MCF 10A (cell line): ENCODE measurements at regions not wholly inside any gene's neighbourhood (a gene's known extent, or its start where the extent isn't known, plus 50 kb on each side); places are given as distances from the start of the nearest gene placed in this dataset.
A peak's percentile ranks its signal among the peaks of the same experiment; 100 is the strongest.

Experiments
- BruUV-seq: library from RNA; stranded (reverse); fragments of 400-500 nt; replicated peaks from 2 replicates; lab custom pipeline; 2021; lab: Mats Ljungman, UMichigan
- CTCF ChIA-PET: fragments of 300-600 bp; sonication (Branson Sonifier 250); formaldehyde crosslinking; extraction: SDS; loops from one replicate; lab custom pipeline; 2021; ENCODE audit warnings: antibody characterized with exemption, inconsistent platforms; lab: Yijun Ruan, JAX
- POLR2A ChIA-PET: fragments of 300-600, 350-650 bp; sonication (Branson Sonifier 250); formaldehyde crosslinking; extraction: SDS; loops from one replicate; lab custom pipeline; 2020; ENCODE audit warnings: antibody characterized with exemption, inconsistent platforms; lab: Yijun Ruan, JAX
- DNase-seq: peaks from one replicate; pipeline ENCODE4 v3.0.0-alpha.2; 2018; ENCODE audit not compliant: unreplicated experiment
- H3K27ac Mint-ChIP-seq: one replicate; pipeline ENCODE4 v1.8.0; 2022; ENCODE audit warnings: mild to moderate bottlenecking, low read depth, mixed read lengths; ENCODE audit not compliant: unreplicated experiment
- H3K27me3 Mint-ChIP-seq: one replicate; pipeline ENCODE4 v1.8.0; 2022; ENCODE audit warnings: mixed read lengths; ENCODE audit not compliant: insufficient read depth, unreplicated experiment
- H3K36me3 Mint-ChIP-seq: one replicate; pipeline ENCODE4 v1.8.0; 2022; ENCODE audit warnings: mild to moderate bottlenecking, moderate library complexity, mixed read lengths; ENCODE audit not compliant: insufficient read depth, unreplicated experiment
- H3K4me1 Mint-ChIP-seq: one replicate; pipeline ENCODE4 v1.8.0; 2022; ENCODE audit warnings: mixed read lengths; ENCODE audit not compliant: insufficient read depth, unreplicated experiment
- H3K4me3 Mint-ChIP-seq: one replicate; pipeline ENCODE4 v1.8.0; 2022; ENCODE audit warnings: mild to moderate bottlenecking, moderate library complexity, mixed read lengths; ENCODE audit not compliant: unreplicated experiment
- H3K9me3 Mint-ChIP-seq: one replicate; pipeline ENCODE4 v1.8.0; 2022; ENCODE audit warnings: mixed read lengths; ENCODE audit not compliant: unreplicated experiment
- CTCF ChIP-seq: fragments of 200-600 bp; IDR thresholded peaks from one replicate; pipeline ENCODE4 v1.8.0; 2022; ENCODE audit warnings: antibody characterized with exemption, mild to moderate bottlenecking; ENCODE audit not compliant: unreplicated experiment
- intact Hi-C: fragments of 100-400 bp; cut with micrococcal nuclease; formaldehyde crosslinking; loops from 2 replicates; pipeline ENCODE4 v1.14.1; 2022

- no peaks in the 10 kb centered on the region for H3K36me3 Mint-ChIP-seq
- CTCF ChIA-PET = interaction anchor here (1.0 kb wide), 1 partner anchor 11 kb away, joined by 3 read pairs; no protein-coding TSS in a partner anchor
Measured at GRCh38 chr9:12544700-12545099, 148.5 kb upstream of the TYRP1 start.

GRCh38 chr9:12554636-12555035, 138.5 kb upstream of the TYRP1 start:
- Mint-ChIP-seq H3K4me1 (no peaks in the 10 kb centered on the region), H3K27me3 (peaks cover 48% of the 10 kb centered on the region), H3K27ac (no peak overlapping the region), H3K4me3 (no peak overlapping the region), H3K36me3 (no peaks in the 10 kb centered on the region), H3K9me3 (no peaks in the 10 kb centered on the region)
- no TSS peak for BruUV-seq
- peak; percentile 27 for TF ChIP-seq CTCF
- peak; percentile 20 for DNase-seq
- intact Hi-C loops = loop anchor here (2.0 kb wide), 1 partner anchor 86 kb away; no protein-coding TSS in a partner anchor
- POLR2A ChIA-PET = no interaction called here
- CTCF ChIA-PET = interaction anchor here (0.6 to 1.6 kb wide), 5 partner anchors 10 to 764 kb away, joined by 3 read pairs; no protein-coding TSS in a partner anchor

More at GRCh38 chr9:12544700-12545099, 148.5 kb upstream of the TYRP1 start:
- H3K4me3 Mint-ChIP-seq = no peak overlapping the region
- DNase-seq = no peak
- no peaks in the 10 kb centered on the region for H3K4me1 Mint-ChIP-seq
- H3K9me3 Mint-ChIP-seq = no peaks in the 10 kb centered on the region
- TF ChIP-seq CTCF = no peak
- POLR2A ChIA-PET = no interaction called here
- no peak overlapping the region for H3K27ac Mint-ChIP-seq
- H3K27me3 Mint-ChIP-seq = peaks cover 100% of the 10 kb centered on the region
- intact Hi-C loops = no loop called here
- no TSS peak for BruUV-seq

- ChIA-PET POLR2A (no interaction called here), CTCF (interaction anchor here (0.7 kb wide), 1 partner anchor 50 kb away, joined by 3 read pairs; no protein-coding TSS in a partner anchor)
- TF ChIP-seq CTCF = no peak
- no peak for DNase-seq
- Mint-ChIP-seq H3K36me3 (no peaks in the 10 kb centered on the region), H3K27ac (no peak overlapping the region), H3K9me3 (no peaks in the 10 kb centered on the region), H3K27me3 (peaks cover 100% of the 10 kb centered on the region), H3K4me1 (no peaks in the 10 kb centered on the region), H3K4me3 (no peak overlapping the region)
- no TSS peak for BruUV-seq
- intact Hi-C loops = no loop called here
Measured at GRCh38 chr9:12566404-12567090, 126.6 kb upstream of the TYRP1 start.

GRCh38 chr9:12584656-12585522, 108.3 kb upstream of the TYRP1 start:
- peaks cover 92% of the 10 kb centered on the region for H3K27me3 Mint-ChIP-seq
- intact Hi-C loops = no loop called here
- no TSS peak for BruUV-seq

More at GRCh38 chr9:12584656-12585522, 108.3 kb upstream of the TYRP1 start:
- ChIA-PET CTCF (no interaction called here), POLR2A (no interaction called here)
- peaks cover 4% of the 10 kb centered on the region for H3K36me3 Mint-ChIP-seq
- H3K4me3 Mint-ChIP-seq = no peak overlapping the region
- H3K27ac Mint-ChIP-seq = no peak overlapping the region
- H3K4me1 Mint-ChIP-seq = no peaks in the 10 kb centered on the region
- H3K9me3 Mint-ChIP-seq = no peaks in the 10 kb centered on the region
- no peak for TF ChIP-seq CTCF
- DNase-seq = no peak
